Pancreas (tissue), 10 donors: ENCODE measurements at regions not wholly inside any gene's neighbourhood (a gene's known extent, or its start where the extent isn't known, plus 50 kb on each side); places are given as distances from the start of the nearest gene placed in this dataset.

ENCODE experiments used
- ATAC-seq, 4 donors: fragments of 200-7000 bp; cut with Tn5 transposase; one replicate each; pipeline versions ENCODE4 v1.8.0 to v1.9.1; 2020; ENCODE audit warnings: mild to moderate bottlenecking in 4 of 4, moderate library complexity in 4 of 4
- DNase-seq, 6 donors: peaks; one replicate each; pipeline ENCODE4 v3.0.0-alpha.2; 2020
- FAIRE-seq: peaks from 2 replicates; lab custom pipeline; 2012; peaks lifted over from hg19 to GRCh38; lab: Jason Lieb, UNC
- H3K27ac ChIP-seq, 4 donors: fragments of 200-600 bp; sonication (generic); 1 replicate in 3 of 4; 2 replicates in 1 of 4; pipeline versions ENCODE4 v1.5.0 to v1.8.0; 2020
- H3K27me3 ChIP-seq, 4 donors: fragments of 200-600 bp; one replicate each; pipeline ENCODE4 v1.8.0; 2021
- H3K36me3 ChIP-seq, 3 donors: fragments of 200-600 bp; sonication (generic) in 1 of 3; one replicate each; pipeline versions ENCODE4 v1.5.0 to v1.8.0; 2020 to 2021
- H3K4me1 ChIP-seq, 3 donors: fragments of 200-600 bp; one replicate each; pipeline ENCODE4 v1.8.0; 2021
- H3K4me3 ChIP-seq, 4 donors: fragments of 200-600 bp; sonication (generic) in 2 of 4; one replicate each; pipeline versions ENCODE4 v1.5.0 to v1.8.0; 2020 to 2021
- H3K9me3 ChIP-seq, 4 donors: fragments of 200-600 bp; one replicate each; pipeline ENCODE4 v1.8.0; 2021
- CTCF ChIP-seq, 4 donors: fragments of 200-600 bp; sonication (generic) in 3 of 4; IDR thresholded peaks; one replicate each; pipeline versions ENCODE4 v1.5.0 to v1.8.0; 2021; ENCODE audit warnings: antibody characterized with exemption in 4 of 4
- WGBS, 2 donors: extraction: QIAGEN DNeasy Blood & Tissue Kit; methylation state at CpG; one replicate each; pipeline ENCODE4 v1.1.7; 2013; 5-methylcytosine and 5-hydroxymethylcytosine counted together
- intact Hi-C, 3 donors: fragments of 100-400 bp; cut with DNase I; formaldehyde crosslinking; loops; one replicate each; pipeline versions ENCODE4 v1.11.1 to v1.14.2; 2022
- donor health status: healthy with polysubstance abuse.
- donor health status: DM: no; HTN: no; CAD: no; lungs with moderate emphysema.
- donor health status: DM: no; HTN: no; CAD: no.
- donor health status: control.
- donor health status: control.
- donor health status: Bipolar disorder and iron deficiency.
- donor health status: DM: yes; HTN: yes; CAD: no.
- donor health status: DM: no; HTN: no; CAD: no.
- donor health status: DM: no; HTN: no; CAD: no.
- donor health status: DM: yes; HTN: yes; CAD: no.

DNA sequence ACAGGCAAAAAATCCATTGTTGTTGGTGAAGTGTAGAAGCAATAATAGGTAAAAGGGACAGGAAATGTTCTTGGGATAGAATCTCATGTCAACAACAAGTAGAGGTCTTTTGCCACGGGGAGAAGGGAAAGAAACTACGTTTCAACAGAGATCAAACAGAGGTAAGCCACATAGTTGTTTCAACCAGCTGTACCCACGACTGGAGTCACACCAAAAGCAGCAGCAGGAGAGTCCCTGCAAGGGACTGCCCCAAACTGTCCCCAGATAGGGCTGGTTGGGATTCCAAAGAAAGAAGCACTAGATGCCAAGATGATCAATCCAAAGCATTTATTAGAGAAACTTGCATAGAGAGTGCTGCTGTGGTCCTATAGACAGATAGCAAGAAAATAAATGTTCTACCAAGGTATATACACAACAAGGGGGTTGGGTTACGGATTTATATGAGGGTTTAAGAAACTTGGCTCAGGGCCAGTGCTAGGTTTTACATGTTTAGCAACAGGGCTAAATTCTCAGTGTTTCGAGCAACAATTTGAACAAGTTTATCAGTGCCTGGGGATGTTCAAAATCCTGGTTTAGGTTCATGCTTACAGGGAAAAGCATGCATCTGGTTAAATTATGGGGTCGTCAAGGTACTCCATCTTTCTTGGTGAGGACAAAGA, 466.5 kb downstream of the MMUT start:
- no peaks in the 10 kb centered on the region for H3K4me1 ChIP-seq
- intact Hi-C loops = no loop called here
- DNase-seq (no peak), FAIRE-seq (no peak), ATAC-seq (no peak)
- WGBS, 2 donors = 50% methylated on average over 6 of the region's 6 CpGs
- H3K9me3 ChIP-seq = no peaks in the 10 kb centered on the region
- TF ChIP-seq CTCF (IDR thresholded peaks at IDR 0.05) = no peak
- no peaks in the 10 kb centered on the region for H3K27me3 ChIP-seq
- H3K4me3 ChIP-seq = no peak overlapping the region
- H3K36me3 ChIP-seq = no peaks in the 10 kb centered on the region
- H3K27ac ChIP-seq = no peak overlapping the region

DNA sequence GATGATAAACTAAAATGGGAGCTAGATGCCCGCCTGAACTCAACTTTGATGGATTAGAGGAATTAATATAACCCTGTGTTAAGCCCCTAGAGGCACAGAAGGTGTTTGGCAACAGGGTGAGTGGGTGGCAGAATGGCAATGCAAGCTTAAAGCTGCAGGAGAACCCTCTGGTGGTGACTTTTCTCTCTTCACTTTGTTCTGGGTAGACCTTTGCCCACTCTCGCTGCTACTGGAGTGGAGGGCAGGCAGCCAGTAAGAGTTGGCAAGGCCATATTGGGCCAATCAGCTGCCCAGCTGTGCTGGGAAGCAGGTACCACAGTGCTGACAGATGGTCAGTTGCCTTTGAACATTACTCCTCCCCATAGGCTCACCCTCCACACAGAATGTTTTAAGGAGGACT, 468.2 kb downstream of the MMUT start:
- TF ChIP-seq CTCF (IDR thresholded peaks at IDR 0.05) = no peak
- no peak for ATAC-seq
- Histone ChIP-seq H3K36me3 (no peaks in the 10 kb centered on the region), H3K27ac (no peak overlapping the region), H3K4me1 (no peaks in the 10 kb centered on the region), H3K9me3 (no peaks in the 10 kb centered on the region), H3K27me3 (no peaks in the 10 kb centered on the region), H3K4me3 (no peak overlapping the region)
- no peak for FAIRE-seq
- DNase-seq = no peak
- intact Hi-C loops = no loop called here
- WGBS, 2 donors = 32 to 43% methylated on average over 2 of the region's 2 CpGs

GRCh38 chr6:48990739-48991138, 472.3 kb downstream of the MMUT start:
- ATAC-seq = no peak
- Histone ChIP-seq H3K4me3 (no peak overlapping the region), H3K36me3 (no peaks in the 10 kb centered on the region), H3K9me3 (no peaks in the 10 kb centered on the region), H3K4me1 (no peaks in the 10 kb centered on the region), H3K27ac (no peak overlapping the region), H3K27me3 (no peaks in the 10 kb centered on the region)
- intact Hi-C loops = no loop called here
- DNase-seq = peak in 1 of 6 donors; percentile 22
- TF ChIP-seq CTCF (IDR thresholded peaks at IDR 0.05) = no peak
- WGBS, 2 donors = 76 to 94% methylated on average over 5 of the region's 5 CpGs
- no peak for FAIRE-seq

DNA sequence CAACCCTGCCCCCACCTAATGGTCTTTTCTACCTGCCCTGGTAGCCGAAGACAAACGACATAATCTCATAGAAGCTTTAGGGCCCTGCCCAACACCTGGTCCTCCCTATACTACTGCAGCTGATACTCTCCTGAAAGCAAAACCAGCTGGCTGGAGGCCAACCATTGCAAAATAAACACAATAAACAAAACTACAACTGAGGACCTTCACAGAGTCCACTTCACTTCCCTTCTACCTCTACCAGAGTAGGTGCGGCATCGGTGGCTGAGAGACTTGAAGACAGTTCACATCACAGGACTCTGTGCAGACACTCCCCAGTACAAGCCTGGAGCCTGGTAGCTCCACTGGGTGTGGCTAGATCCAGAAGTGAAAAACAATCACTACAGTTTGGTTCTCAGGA, 476.2 kb downstream of the MMUT start:
- H3K27ac ChIP-seq = no peak overlapping the region
- H3K9me3 ChIP-seq = no peaks in the 10 kb centered on the region
- H3K36me3 ChIP-seq = no peaks in the 10 kb centered on the region
- intact Hi-C loops = no loop called here
- TF ChIP-seq CTCF (IDR thresholded peaks at IDR 0.05) = no peak
- DNase-seq (peak in 1 of 6 donors; percentile 16), FAIRE-seq (no peak), ATAC-seq (no peak)
- no peaks in the 10 kb centered on the region for H3K27me3 ChIP-seq
- WGBS, 2 donors = 74 to 86% methylated on average over 4 of the region's 4 CpGs
- no peaks in the 10 kb centered on the region for H3K4me1 ChIP-seq
- H3K4me3 ChIP-seq = no peak overlapping the region

- no peak overlapping the region for H3K4me3 ChIP-seq
- intact Hi-C loops = no loop called here
- 46 to 52% methylated on average over 2 of the region's 2 CpGs for WGBS, 2 donors
These were observed 476.9 kb downstream of the MMUT start for GRCh38 chr6:48986105-48986504.

More at GRCh38 chr6:48986105-48986504, 476.9 kb downstream of the MMUT start:
- FAIRE-seq (no peak), ATAC-seq (no peak), DNase-seq (no peak)
- H3K9me3 ChIP-seq = no peaks in the 10 kb centered on the region
- no peak for TF ChIP-seq CTCF (IDR thresholded peaks at IDR 0.05)
- no peaks in the 10 kb centered on the region for H3K27me3 ChIP-seq
- H3K4me1 ChIP-seq = no peaks in the 10 kb centered on the region
- no peaks in the 10 kb centered on the region for H3K36me3 ChIP-seq
- H3K27ac ChIP-seq = no peak overlapping the region
